Left lung (tissue), 4 donors: ENCODE measurements at regions not wholly inside any gene's neighbourhood (a gene's known extent, or its start where the extent isn't known, plus 50 kb on each side); places are given as distances from the start of the nearest gene placed in this dataset.

Experiments used
- ATAC-seq: fragments of 200-7000 bp; cut with Tn5 transposase; one replicate; pipeline ENCODE4 v1.9.1; 2020; ENCODE audit warnings: moderate library complexity
- DNase-seq, 4 donors: peaks; one replicate each; pipeline ENCODE4 v3.0.0-alpha.2; 2013 to 2020
- H3K27ac ChIP-seq, 2 donors: fragments of 200-600 bp; sonication (generic) in 1 of 2; one replicate each; pipeline versions ENCODE4 v1.5.0 to v1.8.0; 2020 to 2021
- H3K27me3 ChIP-seq, 2 donors: fragments of 200-600 bp; sonication (generic) in 1 of 2; one replicate each; pipeline versions ENCODE4 v1.5.0 to v1.8.0; 2020 to 2021
- H3K36me3 ChIP-seq, 2 donors: fragments of 200-600 bp; sonication (generic) in 1 of 2; one replicate each; pipeline versions ENCODE4 v1.5.0 to v1.8.0; 2020 to 2021
- H3K4me1 ChIP-seq, 2 donors: fragments of 200-600 bp; one replicate each; pipeline ENCODE4 v1.8.0; 2021
- H3K4me3 ChIP-seq, 2 donors: fragments of 200-600 bp; sonication (generic) in 1 of 2; one replicate each; pipeline versions ENCODE4 v1.5.0 to v1.8.0; 2020 to 2021; ENCODE audit warnings: mild to moderate bottlenecking in 1 of 2
- H3K9me3 ChIP-seq, 2 donors: fragments of 200-600 bp; sonication (generic) in 1 of 2; one replicate each; pipeline versions ENCODE4 v1.5.0 to v1.8.0; 2020 to 2021
- intact Hi-C, 2 donors: fragments of 100-400 bp; cut with DNase I; formaldehyde crosslinking; loops; one replicate each; pipeline versions ENCODE4 v1.11.2 to v1.14.2; 2022
- TF ChIP-seq, protein P1 (sequence below), 2 donors: fragments of 200-600 bp; sonication (generic) in 1 of 2; IDR thresholded peaks; one replicate each; pipeline versions ENCODE4 v1.5.0 to v1.8.0; 2021; ENCODE audit warnings: antibody characterized with exemption in 2 of 2
- donor health status: DM: no; HTN: yes; CAD: no.
- donor health status: DM: no; HTN: no; CAD: no.

DNA sequence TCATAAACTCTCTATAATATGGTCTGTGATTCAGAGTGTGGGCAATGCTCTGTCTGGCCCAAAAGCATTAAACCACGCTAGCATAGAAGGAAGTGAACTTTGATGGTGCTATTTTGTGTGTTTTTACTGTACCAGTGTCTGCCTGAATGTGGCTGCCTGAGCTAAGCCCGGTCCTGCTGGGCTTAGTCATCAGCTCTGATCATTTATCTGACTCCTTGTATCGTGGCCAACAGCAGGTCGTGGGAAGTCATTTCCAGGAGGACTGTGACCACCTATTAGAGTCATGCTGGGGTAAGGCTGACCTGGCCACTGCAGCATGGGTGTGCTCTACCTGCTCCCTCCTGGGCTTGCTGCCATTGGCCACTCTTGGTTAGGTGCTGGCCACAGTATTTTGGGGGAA, 239.1 kb upstream of the CEP162 start:
- no peak overlapping the region for H3K27ac ChIP-seq
- TF ChIP-seq, protein P1, sequence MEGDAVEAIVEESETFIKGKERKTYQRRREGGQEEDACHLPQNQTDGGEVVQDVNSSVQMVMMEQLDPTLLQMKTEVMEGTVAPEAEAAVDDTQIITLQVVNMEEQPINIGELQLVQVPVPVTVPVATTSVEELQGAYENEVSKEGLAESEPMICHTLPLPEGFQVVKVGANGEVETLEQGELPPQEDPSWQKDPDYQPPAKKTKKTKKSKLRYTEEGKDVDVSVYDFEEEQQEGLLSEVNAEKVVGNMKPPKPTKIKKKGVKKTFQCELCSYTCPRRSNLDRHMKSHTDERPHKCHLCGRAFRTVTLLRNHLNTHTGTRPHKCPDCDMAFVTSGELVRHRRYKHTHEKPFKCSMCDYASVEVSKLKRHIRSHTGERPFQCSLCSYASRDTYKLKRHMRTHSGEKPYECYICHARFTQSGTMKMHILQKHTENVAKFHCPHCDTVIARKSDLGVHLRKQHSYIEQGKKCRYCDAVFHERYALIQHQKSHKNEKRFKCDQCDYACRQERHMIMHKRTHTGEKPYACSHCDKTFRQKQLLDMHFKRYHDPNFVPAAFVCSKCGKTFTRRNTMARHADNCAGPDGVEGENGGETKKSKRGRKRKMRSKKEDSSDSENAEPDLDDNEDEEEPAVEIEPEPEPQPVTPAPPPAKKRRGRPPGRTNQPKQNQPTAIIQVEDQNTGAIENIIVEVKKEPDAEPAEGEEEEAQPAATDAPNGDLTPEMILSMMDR (IDR thresholded peaks at IDR 0.05) = no peak
- peak; percentile 38 for ATAC-seq
- no peak for DNase-seq
- no peaks in the 10 kb centered on the region for H3K36me3 ChIP-seq
- intact Hi-C loops = no loop called here
- no peaks in the 10 kb centered on the region for H3K4me1 ChIP-seq
- H3K27me3 ChIP-seq = no peaks in the 10 kb centered on the region
- H3K4me3 ChIP-seq = no peak overlapping the region
- no peaks in the 10 kb centered on the region for H3K9me3 ChIP-seq

DNA sequence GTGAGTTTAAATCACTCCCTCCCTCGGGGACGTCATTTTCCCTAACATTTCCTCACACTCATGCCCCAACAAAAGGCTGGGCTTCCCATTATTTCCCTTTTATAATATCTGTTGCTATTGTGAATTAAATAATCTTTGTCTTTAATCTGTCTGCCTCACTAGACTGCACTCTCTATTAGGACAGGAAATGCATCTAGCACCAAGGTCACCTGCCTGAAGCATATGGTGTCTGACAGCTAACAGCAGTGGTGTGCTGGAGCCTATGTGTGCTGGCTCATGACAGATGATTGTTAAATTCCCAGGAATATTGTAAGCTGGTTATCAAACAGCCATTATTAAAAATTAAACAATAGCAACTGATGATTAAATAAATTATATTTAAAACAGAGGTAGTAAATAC, 237.0 kb upstream of the CEP162 start:
- TF ChIP-seq, protein P1 (IDR thresholded peaks at IDR 0.05) = no peak
- Histone ChIP-seq H3K4me3 (no peak overlapping the region), H3K9me3 (no peaks in the 10 kb centered on the region), H3K27me3 (no peaks in the 10 kb centered on the region), H3K36me3 (no peaks in the 10 kb centered on the region), H3K27ac (no peak overlapping the region), H3K4me1 (no peaks in the 10 kb centered on the region)
- intact Hi-C loops = no loop called here
- DNase-seq (no peak), ATAC-seq (no peak)

DNA sequence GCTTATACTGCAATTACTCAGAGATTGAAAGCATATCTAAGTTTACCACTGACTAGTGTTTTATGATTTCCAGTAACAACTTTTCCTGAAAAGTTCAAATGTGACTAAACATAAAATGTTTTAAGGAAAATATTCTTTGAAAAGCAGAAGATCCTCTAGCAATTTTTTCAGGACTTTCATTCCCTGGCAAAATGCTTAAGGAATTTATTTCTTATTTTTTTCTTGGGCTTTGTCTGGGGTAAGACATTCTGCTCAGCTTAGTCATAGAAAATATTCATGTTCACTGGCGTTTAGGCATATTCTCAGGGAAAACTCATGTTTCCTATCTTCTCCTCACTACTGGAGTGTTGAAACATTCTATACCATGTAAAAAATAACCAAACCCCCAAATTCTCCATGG, 235.3 kb upstream of the CEP162 start:
- Histone ChIP-seq H3K9me3 (no peaks in the 10 kb centered on the region), H3K36me3 (no peaks in the 10 kb centered on the region), H3K27me3 (no peaks in the 10 kb centered on the region), H3K4me3 (no peak overlapping the region), H3K27ac (no peak overlapping the region), H3K4me1 (no peaks in the 10 kb centered on the region)
- TF ChIP-seq, protein P1 (IDR thresholded peaks at IDR 0.05) = no peak
- intact Hi-C loops = no loop called here
- DNase-seq = no peak
- ATAC-seq = no peak

DNA sequence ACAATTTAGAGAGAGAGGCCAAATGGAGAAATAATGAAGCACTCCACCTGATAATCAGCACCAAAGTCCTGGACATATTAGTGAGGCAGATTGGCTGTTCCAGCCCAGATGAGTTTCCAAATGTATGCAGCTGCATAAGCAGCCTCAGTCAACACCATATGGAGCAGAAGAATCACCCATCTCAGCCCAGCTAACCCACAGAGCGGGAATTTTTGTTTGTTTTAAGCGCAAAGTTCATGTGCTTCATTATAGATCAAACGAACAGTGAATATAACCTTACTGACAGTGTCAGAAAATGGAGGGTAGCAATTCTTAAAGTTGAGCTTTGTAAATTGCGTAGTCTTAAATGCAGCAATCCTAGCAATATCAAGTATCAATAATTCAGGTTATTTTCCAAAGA, 234.0 kb upstream of the CEP162 start:
- Histone ChIP-seq H3K27me3 (no peaks in the 10 kb centered on the region), H3K9me3 (no peaks in the 10 kb centered on the region), H3K4me3 (no peak overlapping the region), H3K4me1 (no peaks in the 10 kb centered on the region), H3K36me3 (no peaks in the 10 kb centered on the region), H3K27ac (no peak overlapping the region)
- intact Hi-C loops = no loop called here
- TF ChIP-seq, protein P1 (IDR thresholded peaks at IDR 0.05) = no peak
- DNase-seq (no peak), ATAC-seq (no peak)

DNA sequence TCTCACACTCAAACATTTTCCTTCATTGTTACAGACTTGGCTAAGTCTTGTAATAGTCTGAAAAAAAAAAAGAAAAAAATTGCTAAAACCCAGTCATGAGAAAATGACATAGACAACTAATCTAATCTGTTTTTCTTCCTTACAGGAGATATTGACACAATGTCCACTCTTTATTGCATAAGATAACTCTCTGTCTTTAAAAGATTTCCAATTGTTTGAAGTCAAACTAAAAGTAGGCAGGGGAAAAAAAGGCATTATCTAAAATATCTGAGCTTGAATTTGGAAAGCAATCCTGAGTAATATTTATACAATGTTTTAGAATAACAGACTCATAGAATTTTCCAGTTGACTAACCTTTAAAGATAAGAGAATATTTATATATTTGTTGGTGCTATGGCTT, 233.0 kb upstream of the CEP162 start:
- Histone ChIP-seq H3K27me3 (no peaks in the 10 kb centered on the region), H3K9me3 (no peaks in the 10 kb centered on the region), H3K4me3 (no peak overlapping the region), H3K4me1 (no peaks in the 10 kb centered on the region), H3K36me3 (no peaks in the 10 kb centered on the region), H3K27ac (no peak overlapping the region)
- DNase-seq (no peak), ATAC-seq (no peak)
- intact Hi-C loops = no loop called here
- TF ChIP-seq, protein P1 (IDR thresholded peaks at IDR 0.05) = no peak
